Panc1 (cell line): ENCODE measurements at regions not wholly inside any gene's neighbourhood (a gene's known extent, or its start where the extent isn't known, plus 50 kb on each side); places are given as distances from the start of the nearest gene placed in this dataset.

Source experiments
- CTCF ChIP-seq: fragments of 450-650 bp; IDR thresholded peaks from 2 replicates; pipeline ENCODE4 v1.5.1; 2017; ENCODE audit warnings: mild to moderate bottlenecking
- POLR2AphosphoS5 ChIP-seq: IDR thresholded peaks from 2 replicates; pipeline ENCODE4 v1.6.1; 2012; ENCODE audit warnings: mild to moderate bottlenecking, low read depth, low read length, moderate library complexity
- REST ChIP-seq, 2 experiments: IDR thresholded peaks; 2 replicates each; pipeline ENCODE4 v1.6.1; 2011 to 2012; ENCODE audit warnings: low read depth in 2 of 2, control low read depth in 1 of 2, low read length in 1 of 2, mild to moderate bottlenecking in 1 of 2, moderate library complexity in 1 of 2; ENCODE audit not compliant: insufficient read depth in 1 of 2
- TCF7L2 ChIP-seq: IDR thresholded peaks from 2 replicates; pipeline ENCODE4 v1.6.1; 2011; ENCODE audit warnings: mild to moderate bottlenecking, low read depth, low read length, inconsistent platforms

- TF ChIP-seq CTCF (no peak), TCF7L2 (no peak), POLR2AphosphoS5 (no peak), REST (IDR thresholded peaks at IDR 0.05; ENCODE audit: insufficient read depth in 1 of 2, low read depth in 2 of 2, low read length in 1 of 2) (no peak)
These were observed 67.7 kb upstream of the FCN1 start for GRCh38 chr9:134985451-134985850.
